ENCODE measurements at regions not wholly inside any gene's neighbourhood (a gene's known extent, or its start where the extent isn't known, plus 50 kb on each side); places are given as distances from the start of the nearest gene placed in this dataset.

GRCh38 chr5:160905285-160905684, 53.3 kb upstream of the ATP10B start:
- H3K27me3 ChIP-seq (ENCODE audit: control insufficient read depth, extremely low read depth, insufficient read depth, low read length): no peaks in the 10 kb centered on the region
- H3K9me1 ChIP-seq (ENCODE audit: control insufficient read depth, extremely low read depth, insufficient read depth, low read length): no peaks in the 10 kb centered on the region
- H4K20me1 ChIP-seq (ENCODE audit: control insufficient read depth, extremely low read depth, insufficient read depth, low read length): no peaks in the 10 kb centered on the region
- DNase-seq (ENCODE audit: low read depth, low spot score) (no peak), FAIRE-seq (no peak)
- H3K27ac ChIP-seq (ENCODE audit: control insufficient read depth, insufficient read depth, low read length): no peak overlapping the region
- no peak overlapping the region for H3K4me2 ChIP-seq (ENCODE audit: control insufficient read depth, extremely low read depth, insufficient read depth, low read depth, low read length)
- no peaks in the 10 kb centered on the region for H3K79me2 ChIP-seq (ENCODE audit: control insufficient read depth, insufficient read depth, low read length)
- H2AFZ ChIP-seq (ENCODE audit: control insufficient read depth, low read length): no peak overlapping the region
- H3K4me3 ChIP-seq (ENCODE audit: control insufficient read depth in 2 of 3, extremely low read depth in 1 of 3, insufficient read depth in 2 of 3, low read depth in 1 of 3, low read length in 3 of 3): no peak overlapping the region
- no peak overlapping the region for H3K9ac ChIP-seq (ENCODE audit: control insufficient read depth, extremely low read depth, insufficient read depth, low read length)
- no peaks in the 10 kb centered on the region for H3K36me3 ChIP-seq (ENCODE audit: control insufficient read depth in 2 of 2, extremely low read depth in 1 of 2, insufficient read depth in 2 of 2, low read length in 2 of 2)
- no peaks in the 10 kb centered on the region for H3K4me1 ChIP-seq (ENCODE audit: control insufficient read depth, extremely low read depth, insufficient read depth, low read length)
- no peak for TF ChIP-seq CTCF (optimal IDR thresholded peaks at IDR 0.05 in 1 of 3, IDR thresholded peaks at IDR 0.05 in 1 of 3, conservative IDR thresholded peaks at IDR 0.05 in 1 of 3; ENCODE audit: extremely low read depth in 1 of 3, insufficient read depth in 2 of 3, low read length in 3 of 3)
- TF ChIP-seq EZH2 (IDR thresholded peaks at IDR 0.05; ENCODE audit: low read length): no peak
- dilution Hi-C loops (cut with MboI; ENCODE audit: extremely low pct_ligation_motif_present, low sequenced_read_pairs): no loop called here
- H3K9me3 ChIP-seq (ENCODE audit: control insufficient read depth, low read depth, low read length): no peaks in the 10 kb centered on the region

- no peak for FAIRE-seq
- H3K27me3 ChIP-seq (ENCODE audit: control insufficient read depth, extremely low read depth, insufficient read depth, low read length): no peaks in the 10 kb centered on the region
Observed at GRCh38 chr5:160904591-160904990, 52.6 kb upstream of the ATP10B start.

More at GRCh38 chr5:160904591-160904990, 52.6 kb upstream of the ATP10B start:
- H2AFZ ChIP-seq (ENCODE audit: control insufficient read depth, low read length): no peak overlapping the region
- no peaks in the 10 kb centered on the region for H3K79me2 ChIP-seq (ENCODE audit: control insufficient read depth, insufficient read depth, low read length)
- dilution Hi-C loops (cut with MboI; ENCODE audit: extremely low pct_ligation_motif_present, low sequenced_read_pairs): no loop called here
- no peak overlapping the region for H3K4me2 ChIP-seq (ENCODE audit: control insufficient read depth, extremely low read depth, insufficient read depth, low read depth, low read length)
- H3K27ac ChIP-seq (ENCODE audit: control insufficient read depth, insufficient read depth, low read length): no peak overlapping the region
- H3K4me3 ChIP-seq (ENCODE audit: control insufficient read depth in 2 of 3, extremely low read depth in 1 of 3, insufficient read depth in 2 of 3, low read depth in 1 of 3, low read length in 3 of 3): no peak overlapping the region
- no peaks in the 10 kb centered on the region for H4K20me1 ChIP-seq (ENCODE audit: control insufficient read depth, extremely low read depth, insufficient read depth, low read length)
- no peaks in the 10 kb centered on the region for H3K9me1 ChIP-seq (ENCODE audit: control insufficient read depth, extremely low read depth, insufficient read depth, low read length)
- no peak overlapping the region for H3K9ac ChIP-seq (ENCODE audit: control insufficient read depth, extremely low read depth, insufficient read depth, low read length)
- no peaks in the 10 kb centered on the region for H3K4me1 ChIP-seq (ENCODE audit: control insufficient read depth, extremely low read depth, insufficient read depth, low read length)
- DNase-seq (ENCODE audit: low read depth, low spot score): no peak
- TF ChIP-seq EZH2 (IDR thresholded peaks at IDR 0.05; ENCODE audit: low read length) (no peak), CTCF (optimal IDR thresholded peaks at IDR 0.05 in 1 of 3, IDR thresholded peaks at IDR 0.05 in 1 of 3, conservative IDR thresholded peaks at IDR 0.05 in 1 of 3; ENCODE audit: extremely low read depth in 1 of 3, insufficient read depth in 2 of 3, low read length in 3 of 3) (no peak)
- no peaks in the 10 kb centered on the region for H3K36me3 ChIP-seq (ENCODE audit: control insufficient read depth in 2 of 2, extremely low read depth in 1 of 2, insufficient read depth in 2 of 2, low read length in 2 of 2)
- H3K9me3 ChIP-seq (ENCODE audit: control insufficient read depth, low read depth, low read length): no peaks in the 10 kb centered on the region

All from keratinocyte (primary cell).